ENCODE measurements at regions not wholly inside any gene's neighbourhood (a gene's known extent, or its start where the extent isn't known, plus 50 kb on each side); places are given as distances from the start of the nearest gene placed in this dataset.

DNA sequence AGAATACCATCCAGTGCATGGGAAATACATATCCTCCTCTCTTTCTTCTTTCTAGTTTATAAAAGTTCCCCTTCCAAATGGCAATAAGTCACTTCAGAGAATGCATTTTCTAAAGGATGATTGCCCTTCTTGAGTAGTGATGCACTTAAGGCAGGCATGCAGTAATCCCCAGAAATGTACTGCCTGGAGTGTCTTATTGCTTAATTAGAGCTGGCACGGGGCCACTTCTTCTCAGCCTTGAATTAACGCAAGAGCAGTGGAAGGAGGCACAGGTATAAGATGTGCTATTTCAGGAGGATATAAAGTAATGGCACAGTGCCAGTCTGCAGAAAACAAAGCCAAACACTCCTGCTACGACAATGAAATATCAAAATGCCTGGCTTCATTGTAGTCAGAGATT lies 371.4 kb upstream of the FAM241A start:
- no peak for DNase-seq

DNA sequence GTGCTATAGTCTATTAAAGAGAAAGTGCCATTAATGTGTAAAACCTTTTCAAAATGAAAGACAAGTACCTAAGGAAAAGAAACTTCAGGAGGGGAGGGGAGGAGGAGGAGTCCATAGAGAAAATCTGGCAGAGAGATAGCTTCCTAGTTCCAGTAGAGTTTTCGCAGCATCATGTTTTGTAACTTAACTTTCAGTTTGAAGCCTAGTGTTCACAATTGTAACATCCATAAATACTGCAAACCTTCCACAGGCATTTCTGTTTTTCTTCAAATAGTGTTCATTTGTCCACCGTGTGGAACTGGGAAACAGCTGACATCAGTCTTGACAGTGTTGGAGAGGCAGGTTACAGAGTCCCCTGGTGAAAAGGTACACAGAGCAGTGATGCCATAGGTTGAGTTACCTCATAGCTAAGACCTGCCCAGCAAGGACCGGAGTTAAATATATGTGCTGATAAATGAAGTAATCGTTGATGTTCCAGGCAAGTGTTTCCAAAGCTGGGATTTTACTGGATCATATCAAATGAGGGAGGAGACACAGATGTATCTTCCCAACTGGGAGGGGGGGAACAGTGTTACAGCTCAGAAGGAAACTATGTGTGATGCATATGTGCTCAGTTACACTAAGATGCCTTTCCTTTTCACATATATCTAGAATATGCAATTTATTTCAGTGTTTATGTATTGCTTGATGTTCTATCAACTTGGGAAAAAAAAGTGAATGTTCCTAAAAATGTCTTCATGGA lies 369.5 kb upstream of the FAM241A start:
- no peak for DNase-seq

DNA sequence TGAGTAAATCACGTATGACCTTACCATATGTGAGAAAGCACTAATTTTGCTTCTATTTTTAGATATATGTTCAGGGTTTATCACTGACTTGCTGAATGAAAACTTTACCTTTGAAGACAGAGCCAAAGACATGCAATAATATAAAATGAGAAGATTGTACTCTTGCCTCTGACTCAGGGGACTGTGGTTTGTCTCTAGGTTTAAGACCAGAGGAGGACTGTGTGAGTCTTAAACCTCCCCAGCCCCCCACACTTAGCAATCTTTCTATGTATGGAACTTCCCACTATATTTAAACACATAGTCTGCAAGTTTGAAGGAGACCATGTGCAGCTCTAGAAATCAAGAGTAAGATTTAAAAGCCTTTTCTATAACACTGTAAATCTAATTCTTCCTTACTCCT lies 368.7 kb upstream of the FAM241A start:
- DNase-seq, result no peak

DNA sequence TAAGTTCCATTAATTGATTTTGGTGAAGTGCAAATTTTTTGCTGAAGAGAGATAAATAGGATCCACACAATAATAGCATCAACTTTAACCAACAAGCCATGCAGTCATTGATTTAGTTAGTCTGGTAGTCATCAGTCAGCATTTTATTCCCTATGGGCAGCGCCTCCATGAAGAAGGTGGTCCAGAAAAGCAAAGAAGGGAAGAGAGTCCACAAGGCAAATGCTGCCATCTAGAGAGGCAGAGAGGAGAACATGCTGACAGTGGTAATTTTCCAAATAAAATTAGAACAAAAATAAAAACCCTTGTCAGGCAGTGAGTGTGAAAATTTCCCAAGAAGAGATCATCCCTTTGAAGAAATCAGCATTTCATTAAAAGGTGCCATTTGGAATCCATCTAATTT lies 366.7 kb upstream of the FAM241A start:
- DNase-seq, result no peak

DNA sequence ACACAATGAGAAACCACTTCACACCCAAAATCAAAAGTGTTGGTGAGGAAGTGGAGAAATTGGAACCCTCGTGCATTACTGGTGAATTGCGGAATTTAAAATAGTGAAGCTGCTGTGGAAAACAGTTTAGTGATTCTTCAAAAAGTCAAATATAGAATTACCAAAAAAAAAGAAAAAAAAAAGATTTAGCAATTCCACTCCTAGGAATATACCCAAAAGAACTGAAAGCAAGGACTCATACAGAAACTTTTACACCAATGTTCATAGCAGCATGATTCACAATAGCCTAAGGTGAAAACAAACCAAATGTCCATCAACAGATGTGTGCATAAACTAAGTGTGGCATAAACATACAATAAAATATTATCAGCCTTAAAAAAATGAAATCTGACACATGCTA lies 364.3 kb upstream of the FAM241A start:
- no peak for DNase-seq

DNA sequence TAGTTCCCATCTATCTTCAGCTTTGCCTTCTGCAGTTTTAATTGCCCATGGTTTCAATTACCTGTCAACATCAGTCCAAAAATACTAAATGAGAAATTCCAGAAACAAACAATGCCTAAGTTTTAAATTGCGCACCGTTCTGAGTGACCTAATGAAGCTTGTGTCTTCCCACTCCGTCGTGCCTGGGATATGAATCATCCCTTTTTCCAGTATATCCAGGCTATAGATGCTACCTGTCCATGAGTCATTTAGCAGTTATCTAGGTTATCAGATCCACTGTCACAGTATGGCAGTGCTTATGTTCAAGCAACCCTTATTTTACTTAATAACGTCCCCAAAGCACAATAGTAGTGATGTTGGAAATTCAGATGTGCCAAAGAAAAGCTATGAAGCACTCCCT lies 363.6 kb upstream of the FAM241A start:
- DNase-seq, result no peak

DNA sequence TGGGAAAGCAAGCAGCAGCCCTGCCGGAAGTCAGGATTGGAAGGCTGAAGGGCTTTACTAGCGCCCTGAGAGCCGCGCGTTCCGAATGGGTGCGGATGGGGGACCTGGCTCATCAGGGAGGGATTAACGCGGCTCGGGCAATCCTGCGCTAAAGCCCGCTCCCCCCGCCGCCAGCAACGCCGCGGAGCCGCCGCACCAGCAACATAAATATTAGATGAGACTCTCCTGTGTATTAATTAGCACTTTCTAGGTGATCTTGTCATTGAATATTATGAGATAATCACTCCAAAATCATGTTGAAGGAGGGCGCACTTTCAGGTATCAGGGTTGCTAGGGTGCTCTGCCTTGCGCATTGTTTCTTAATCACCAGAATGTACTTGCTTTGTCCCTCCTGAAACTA lies 357.2 kb upstream of the FAM241A start:
- no peak for DNase-seq

DNA sequence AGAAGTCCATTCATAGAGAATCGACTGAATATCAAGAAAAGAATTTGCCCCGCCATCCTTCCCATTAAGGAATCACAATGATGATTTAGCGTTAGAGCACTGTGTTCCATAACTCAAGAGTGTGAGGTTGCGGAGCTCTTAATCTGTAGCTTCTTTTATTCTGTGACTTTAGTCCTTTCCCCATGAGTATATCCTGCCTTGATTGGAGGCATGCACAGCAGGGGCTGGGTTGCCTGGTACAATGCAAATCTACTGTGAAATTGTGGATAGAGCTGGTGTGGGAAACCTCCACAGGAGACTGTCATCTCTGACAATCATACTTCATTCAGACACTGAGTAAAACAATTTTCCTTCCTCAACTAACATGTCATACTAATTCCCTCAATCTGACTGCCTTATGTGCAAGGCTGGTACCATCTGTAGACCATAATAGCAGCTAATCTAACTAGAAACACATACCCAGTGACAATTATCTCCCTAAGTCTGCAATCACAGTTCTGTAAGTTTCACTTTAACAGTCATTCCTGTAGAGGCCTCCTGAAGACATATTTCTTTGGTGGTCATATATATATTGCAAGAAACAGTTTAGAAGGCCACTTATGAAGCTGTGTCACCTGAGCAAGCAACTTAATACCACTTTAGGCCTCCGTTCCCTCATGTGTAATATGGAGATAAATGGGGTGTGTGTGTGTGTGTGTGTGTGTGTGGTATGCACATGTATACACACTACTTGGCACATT lies 355.2 kb upstream of the FAM241A start:
- DNase-seq, result no peak

DNA sequence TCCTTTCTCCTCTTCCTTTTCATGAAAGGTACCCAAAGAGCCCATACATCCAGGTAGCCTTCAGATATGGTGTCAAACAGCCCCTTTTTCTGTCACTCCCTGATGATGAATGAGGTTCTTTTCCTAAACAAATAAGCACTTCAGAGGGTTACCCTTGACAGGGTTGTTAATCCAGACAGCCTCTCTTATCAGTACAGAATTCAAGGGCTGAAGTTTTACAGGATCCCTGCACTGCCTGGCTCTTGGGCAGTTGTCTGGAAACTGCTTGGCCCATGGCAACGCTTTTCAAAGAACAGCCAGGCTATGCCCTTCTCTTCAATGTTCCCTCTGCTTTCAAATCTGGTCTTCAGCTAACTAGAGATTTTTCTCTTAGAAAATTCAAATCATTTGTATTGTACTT lies 352.6 kb upstream of the FAM241A start:
- no peak for DNase-seq

DNA sequence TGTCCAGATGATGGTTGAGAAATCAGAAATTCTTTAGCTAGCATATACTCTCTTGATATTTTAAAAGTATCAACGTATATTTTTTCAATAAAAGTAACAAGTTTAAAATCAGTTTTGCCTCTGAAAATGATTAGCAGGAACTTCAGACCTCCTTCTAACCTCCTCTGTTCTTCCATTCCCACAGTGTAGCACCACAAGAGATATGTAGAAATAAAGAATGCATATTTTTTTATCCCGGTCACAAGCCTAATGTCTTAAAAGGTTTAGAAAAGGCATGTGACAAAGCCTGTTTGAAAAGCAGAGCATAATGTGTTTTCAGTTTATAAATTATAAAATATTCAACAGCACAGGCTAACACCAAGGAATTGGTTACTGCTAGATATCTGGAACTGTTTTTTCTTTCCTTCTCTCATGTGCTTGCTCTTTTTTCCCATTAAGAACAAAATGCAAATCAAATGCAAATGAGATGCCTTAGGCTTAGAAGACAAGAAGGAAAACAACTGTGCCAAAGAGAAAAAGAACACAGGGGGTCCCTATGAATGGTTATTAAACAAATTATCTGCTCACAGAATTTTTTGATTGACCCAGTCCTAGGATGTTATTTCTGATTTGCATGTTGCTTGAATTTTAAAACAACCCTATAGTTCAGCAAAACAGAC lies 351.7 kb upstream of the FAM241A start:
- DNase-seq, result no peak

DNA sequence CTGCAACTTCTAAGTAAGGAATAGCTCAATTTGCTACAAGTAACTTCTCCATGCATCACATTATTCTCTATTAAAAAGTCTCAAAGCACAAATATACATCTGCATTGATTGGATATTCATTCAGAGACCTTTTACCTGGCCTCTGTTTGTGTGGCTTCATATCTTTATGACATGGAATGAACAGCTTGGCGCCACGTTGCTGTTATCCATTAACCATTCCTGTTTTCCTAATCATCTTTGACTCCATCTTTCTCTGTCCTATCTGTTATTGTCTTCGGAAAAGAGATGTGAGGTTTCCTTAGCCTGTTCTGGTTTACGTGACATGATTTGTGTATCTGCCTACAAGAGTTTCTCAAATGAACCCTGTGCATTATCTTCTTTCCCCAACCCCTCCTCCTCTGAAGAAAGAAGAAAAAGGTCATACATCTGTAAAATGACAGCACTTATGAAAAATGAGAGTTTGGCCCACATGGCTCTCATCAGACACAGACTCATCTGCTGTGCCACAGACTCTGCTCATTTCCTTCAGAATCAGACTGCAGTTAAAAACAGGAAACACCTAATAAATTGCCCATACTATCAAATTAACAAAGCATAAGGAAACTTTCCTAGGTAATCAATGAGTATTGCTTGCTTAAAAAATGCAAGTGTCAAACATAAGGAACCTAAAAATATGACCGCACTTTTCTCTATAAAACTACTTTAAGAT lies 347.6 kb upstream of the FAM241A start:
- DNase-seq, result no peak

DNA sequence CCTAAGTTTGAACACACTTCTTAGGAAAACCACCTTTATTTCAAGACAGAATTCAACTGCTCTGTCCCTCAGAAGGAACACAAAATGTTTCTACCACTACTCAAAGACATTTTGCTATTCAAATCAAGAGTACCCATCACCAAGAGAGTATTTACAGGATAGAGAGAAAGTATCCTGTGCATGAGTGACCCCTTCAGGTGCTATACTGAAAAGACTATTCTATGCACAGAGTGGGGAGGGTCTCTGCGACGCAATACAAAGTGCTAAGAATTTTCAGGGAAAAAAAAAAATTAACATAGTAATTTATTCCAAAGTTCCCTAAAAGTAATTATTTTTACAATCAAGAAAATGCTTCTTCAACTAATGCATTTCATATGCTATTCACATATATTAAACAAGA lies 346.4 kb upstream of the FAM241A start:
- no peak for DNase-seq

DNA sequence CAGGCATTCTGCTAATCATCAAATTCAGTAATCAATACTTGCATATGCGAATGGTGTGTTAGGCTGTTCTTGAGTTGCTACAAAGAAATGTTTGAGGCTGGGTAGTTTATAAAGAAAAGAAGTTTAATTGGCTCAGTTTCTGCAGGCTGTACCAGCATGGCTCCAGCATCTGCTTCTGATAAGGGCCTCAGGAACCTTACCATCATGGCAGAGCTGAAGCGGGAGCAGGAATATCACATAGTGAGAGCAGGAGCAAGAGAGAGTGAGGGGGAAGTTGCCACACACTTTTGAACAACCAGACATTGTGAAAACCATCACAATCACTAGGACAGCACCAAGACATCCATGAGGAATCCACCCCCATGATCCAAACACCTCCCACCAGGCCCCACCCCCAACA lies 344.7 kb upstream of the FAM241A start:
- no peak for DNase-seq

DNA sequence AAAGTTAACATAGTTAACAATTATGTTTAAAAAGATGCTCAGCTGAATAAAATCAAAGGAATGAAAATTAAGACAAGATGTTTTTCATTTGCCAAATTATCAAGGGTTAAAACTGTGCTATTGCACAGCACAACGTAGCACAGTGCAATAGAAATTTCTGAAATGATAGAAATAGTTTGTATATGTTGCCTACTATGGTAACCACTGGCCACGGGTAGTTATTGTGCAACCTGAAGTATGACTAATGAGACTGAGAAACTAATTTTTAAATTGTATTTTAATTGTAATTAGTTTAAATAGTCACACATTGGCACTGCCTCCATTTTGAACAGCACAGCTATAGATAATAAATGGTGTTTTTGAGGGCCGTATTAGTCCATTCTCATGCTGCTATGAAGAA lies 343.1 kb upstream of the FAM241A start:
- no peak for DNase-seq

DNA sequence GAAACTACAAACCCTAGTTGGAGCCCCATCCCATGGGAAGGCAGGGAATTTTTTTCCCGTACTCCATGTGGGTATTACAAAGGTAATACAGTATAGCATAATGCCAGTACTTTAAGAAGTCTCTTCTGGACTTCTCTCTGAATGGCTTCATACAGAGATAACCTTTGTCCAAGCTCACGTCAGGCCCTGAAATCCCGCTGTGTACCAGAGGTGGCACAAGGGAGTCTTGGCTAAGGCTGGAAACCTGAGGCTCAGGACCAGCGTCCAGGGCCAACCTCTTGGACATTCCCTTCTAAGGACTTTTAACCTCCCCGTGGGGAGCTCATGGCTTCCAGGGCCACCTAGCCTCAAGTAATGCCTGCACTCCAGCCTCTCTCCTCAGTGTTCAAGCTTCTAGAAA lies 338.9 kb upstream of the FAM241A start:
- DNase-seq, result no peak

DNA sequence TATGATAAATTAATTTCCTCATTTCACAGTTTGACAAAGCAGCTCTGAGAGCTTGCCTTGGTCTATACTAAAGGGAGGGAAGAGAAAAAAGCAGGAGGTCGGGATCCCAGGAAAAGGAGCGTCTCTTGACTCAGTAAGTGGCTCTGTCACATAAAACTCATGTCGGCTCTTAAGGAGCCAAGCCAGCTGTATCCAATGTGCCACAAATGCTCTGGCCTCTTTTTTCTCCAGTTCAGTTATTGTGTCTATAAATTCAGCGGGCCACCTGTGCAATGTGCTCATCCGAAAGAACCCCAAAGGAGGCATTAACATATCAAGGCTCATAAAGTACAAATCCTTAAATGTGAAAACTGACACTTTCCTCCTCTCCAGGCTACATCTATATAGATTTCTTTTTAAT lies 337.7 kb upstream of the FAM241A start:
- DNase-seq, result no peak

DNA sequence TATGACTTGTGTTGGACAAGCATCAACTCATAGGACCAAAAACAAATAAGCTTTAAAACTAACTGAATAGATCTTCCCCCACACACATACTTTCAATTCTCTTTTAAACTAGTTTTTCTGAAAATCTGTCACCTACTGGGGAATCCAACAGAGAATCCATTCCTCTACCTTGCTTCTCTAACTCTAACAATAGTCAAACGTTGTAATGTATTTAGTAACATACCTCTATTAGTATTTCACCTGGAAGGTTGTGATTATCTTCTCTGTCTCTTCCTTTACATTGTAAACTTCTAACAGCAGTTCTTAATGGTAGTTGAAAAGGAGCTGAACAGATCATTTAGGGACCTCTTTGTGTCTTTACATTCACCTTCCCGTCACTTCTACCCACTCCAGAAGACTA lies 337.1 kb upstream of the FAM241A start:
- DNase-seq, result no peak

DNA sequence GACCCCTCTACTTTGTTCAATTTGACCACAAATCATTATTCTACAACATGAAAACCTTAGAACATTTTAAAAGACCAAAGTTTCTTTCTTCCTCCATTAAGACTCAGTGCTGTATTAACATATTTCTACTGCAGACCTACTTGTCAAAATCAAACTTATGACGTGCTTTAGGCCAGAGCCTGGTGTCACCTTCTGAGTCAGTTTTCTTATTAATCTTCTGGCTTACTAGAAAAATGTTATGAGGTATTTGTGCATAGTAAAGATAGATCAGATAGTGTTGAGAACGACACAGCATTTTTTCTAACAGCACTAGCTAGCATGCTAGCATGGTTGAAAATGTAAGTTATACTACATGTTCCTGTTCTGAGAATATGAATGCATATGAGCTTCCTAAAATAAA lies 333.6 kb upstream of the FAM241A start:
- DNase-seq, result no peak

DNA sequence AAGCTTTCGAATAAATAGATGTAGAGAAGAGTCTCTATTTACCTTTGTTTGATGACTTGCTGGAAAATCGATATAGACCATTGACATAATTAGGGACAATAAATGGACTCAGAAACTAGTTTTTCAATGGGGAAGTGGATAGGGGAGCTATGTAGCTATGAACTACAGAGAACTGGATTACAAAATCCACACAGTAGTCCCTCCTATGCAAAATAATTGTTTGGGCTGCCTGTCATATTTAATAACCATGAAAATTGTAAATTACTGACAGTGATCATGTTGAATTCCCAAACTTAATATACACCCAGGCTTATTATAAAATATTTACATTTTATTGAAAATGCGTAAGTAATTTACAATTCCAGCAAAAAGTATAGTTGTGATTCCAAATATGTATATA lies 333.1 kb upstream of the FAM241A start:
- DNase-seq, result no peak

DNA sequence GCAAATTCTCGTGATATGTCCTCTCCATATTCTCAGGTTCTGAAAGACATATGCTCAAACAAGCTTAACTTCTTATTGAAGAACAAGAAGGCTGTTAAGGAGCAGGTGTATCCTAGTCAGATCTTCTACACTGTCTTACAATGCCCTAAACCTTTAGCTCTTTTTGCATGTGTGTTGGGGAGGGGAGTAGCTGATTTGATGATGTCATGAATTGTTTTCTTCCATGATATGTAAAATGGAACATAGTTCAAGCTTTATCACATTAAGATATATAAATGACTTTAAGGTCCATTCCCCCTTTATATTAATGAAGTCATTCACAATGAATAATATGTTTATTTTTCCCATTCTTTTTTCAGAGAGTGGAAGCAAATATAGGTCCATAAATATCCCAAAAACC lies 332.5 kb upstream of the FAM241A start:
- DNase-seq, result no peak

DNA sequence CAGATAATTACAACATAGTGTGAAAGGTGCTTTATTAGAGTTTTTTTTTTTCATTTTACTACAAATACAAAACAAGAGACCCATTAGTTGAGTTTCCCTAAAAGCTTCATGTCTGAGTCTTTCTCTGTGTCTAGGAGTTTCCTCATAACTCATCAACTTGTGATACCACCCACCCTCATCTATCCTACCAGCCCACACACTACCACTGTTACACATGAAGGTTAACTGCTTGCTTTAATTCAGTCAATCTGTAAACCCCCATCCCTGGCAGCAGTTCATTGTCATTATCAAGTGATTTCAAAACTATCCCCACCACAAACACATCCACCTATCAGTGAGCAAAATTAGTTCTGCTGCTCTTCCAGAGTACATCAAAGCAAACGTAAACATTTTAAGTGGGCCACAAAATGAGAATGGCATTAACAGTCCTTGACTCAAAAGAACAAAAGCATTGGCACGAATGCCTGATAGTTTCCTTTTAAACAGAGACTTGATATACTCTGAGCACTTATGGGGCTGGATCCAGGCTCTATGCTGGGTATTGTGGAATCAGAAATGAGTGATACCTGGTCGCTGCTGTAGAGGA lies 331.6 kb upstream of the FAM241A start:
- no peak for DNase-seq

DNA sequence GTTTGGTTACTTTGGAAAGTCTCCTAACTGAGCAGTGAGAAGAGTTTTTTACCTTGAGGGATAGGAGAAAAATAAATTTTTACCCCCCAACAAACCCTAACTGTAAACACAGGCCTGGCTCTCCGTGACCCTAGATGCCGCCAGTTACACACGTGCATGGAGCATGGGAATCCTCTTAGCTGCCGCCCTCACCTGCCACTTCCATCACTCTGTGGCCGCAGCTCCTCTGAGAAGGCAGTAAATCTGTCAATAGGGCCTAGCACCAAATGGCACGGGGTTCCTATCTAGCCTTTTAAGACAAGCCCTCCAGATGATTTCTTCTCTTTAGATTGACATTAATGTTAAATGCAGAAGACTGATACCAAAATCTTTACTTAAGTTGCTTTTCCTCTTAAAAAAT lies 330.3 kb upstream of the FAM241A start:
- DNase-seq, result no peak

DNA sequence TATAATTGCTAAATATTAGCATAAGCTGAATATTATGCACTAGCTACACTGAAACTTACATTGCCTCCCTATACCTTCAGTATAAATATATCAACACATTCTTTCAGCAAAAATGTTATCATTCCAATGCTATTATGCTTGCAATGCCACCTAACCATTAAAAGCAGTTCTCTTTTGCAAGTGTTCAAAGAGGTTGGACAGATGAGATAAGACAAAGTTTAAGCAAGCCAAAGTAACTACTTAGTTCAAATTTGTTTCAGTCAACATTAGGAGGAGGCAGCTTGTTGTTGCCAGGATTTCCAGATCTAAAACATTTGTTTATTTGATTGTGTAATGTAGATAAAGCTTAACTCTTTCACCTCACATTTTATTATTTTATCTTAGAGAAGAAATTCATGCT lies 323.9 kb upstream of the FAM241A start:
- DNase-seq, result no peak
